ENCODE measurements at regions not wholly inside any gene's neighbourhood (a gene's known extent, or its start where the extent isn't known, plus 50 kb on each side); places are given as distances from the start of the nearest gene placed in this dataset.

DNA sequence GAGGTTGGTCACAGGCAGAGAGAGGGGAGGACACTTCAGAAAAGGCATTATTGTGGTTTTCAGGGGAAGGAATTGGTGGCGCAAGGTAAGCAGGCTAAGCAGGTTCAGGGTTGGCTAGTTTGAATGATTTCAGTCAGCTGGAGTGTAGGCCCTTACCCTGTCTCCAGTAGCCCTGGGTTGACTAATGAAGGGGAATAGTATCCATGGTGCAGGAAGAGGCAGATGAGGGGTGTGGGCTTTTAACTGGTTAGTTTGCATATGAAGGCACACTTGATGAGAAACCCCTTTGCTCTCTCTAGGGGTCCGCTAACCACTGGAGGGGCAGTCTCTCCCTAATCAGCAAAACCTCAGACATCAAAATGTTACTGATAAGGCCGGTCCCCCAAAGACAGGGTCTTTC lies 249.7 kb downstream of the AASDHPPT start:
- TF ChIP-seq RFX5 (IDR thresholded peaks at IDR 0.05; ENCODE audit: low read depth, low read length) (no peak), POLR2A (IDR thresholded peaks at IDR 0.05; ENCODE audit: insufficient read depth in 1 of 2, low read depth in 2 of 2, low read length in 2 of 2) (no peak), SP140L (CRISPR knock-in tag; IDR thresholded peaks at IDR 0.05; ENCODE audit: borderline replicate concordance) (no peak), RFXANK (CRISPR knock-in tag; IDR thresholded peaks at IDR 0.05) (no peak), MYC (CRISPR knock-in tag; IDR thresholded peaks at IDR 0.05; ENCODE audit: borderline replicate concordance) (no peak), CREB1 (IDR thresholded peaks at IDR 0.05) (no peak), CREB1 (CRISPR knock-in tag; IDR thresholded peaks at IDR 0.05) (no peak), RARA (CRISPR knock-in tag; IDR thresholded peaks at IDR 0.05) (no peak), KLF16 (CRISPR knock-in tag; IDR thresholded peaks at IDR 0.05) (no peak), NFIC (IDR thresholded peaks at IDR 0.05; ENCODE audit: low read length) (no peak)
- TF ChIP-seq, protein P1, sequence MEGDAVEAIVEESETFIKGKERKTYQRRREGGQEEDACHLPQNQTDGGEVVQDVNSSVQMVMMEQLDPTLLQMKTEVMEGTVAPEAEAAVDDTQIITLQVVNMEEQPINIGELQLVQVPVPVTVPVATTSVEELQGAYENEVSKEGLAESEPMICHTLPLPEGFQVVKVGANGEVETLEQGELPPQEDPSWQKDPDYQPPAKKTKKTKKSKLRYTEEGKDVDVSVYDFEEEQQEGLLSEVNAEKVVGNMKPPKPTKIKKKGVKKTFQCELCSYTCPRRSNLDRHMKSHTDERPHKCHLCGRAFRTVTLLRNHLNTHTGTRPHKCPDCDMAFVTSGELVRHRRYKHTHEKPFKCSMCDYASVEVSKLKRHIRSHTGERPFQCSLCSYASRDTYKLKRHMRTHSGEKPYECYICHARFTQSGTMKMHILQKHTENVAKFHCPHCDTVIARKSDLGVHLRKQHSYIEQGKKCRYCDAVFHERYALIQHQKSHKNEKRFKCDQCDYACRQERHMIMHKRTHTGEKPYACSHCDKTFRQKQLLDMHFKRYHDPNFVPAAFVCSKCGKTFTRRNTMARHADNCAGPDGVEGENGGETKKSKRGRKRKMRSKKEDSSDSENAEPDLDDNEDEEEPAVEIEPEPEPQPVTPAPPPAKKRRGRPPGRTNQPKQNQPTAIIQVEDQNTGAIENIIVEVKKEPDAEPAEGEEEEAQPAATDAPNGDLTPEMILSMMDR (CRISPR knock-in tag; IDR thresholded peaks at IDR 0.05), result no peak
